Activated B cell treated with CpG ODN at 0.5 μM for 24 hours (primary cell): ENCODE measurements at regions not wholly inside any gene's neighbourhood (a gene's known extent, or its start where the extent isn't known, plus 50 kb on each side); places are given as distances from the start of the nearest gene placed in this dataset.

Experiments used
- ATAC-seq: fragments of 200-7000 bp; cut with Tn5 transposase; one replicate; pipeline ENCODE4 v1.10.0; 2021; ENCODE audit warnings: low read depth, mild to moderate bottlenecking, moderate library complexity
- CTCF ChIA-PET: fragments of 350-600 bp; sonication (Branson Sonifier 250); formaldehyde crosslinking; loops from one replicate; lab custom pipeline; 2021; ENCODE audit warnings: antibody characterized with exemption; lab: Charles Lee
- POLR2A ChIA-PET: fragments of 350-600 bp; sonication (Branson Sonifier 250); formaldehyde crosslinking; loops from one replicate; lab custom pipeline; 2021; ENCODE audit warnings: antibody characterized with exemption; lab: Charles Lee
- DNase-seq: peaks from one replicate; pipeline ENCODE4 v3.0.0; 2022
- H3K27ac Mint-ChIP-seq: one replicate; pipeline ENCODE4 v1.8.0; 2020; ENCODE audit warnings: mixed read lengths
- H3K27me3 Mint-ChIP-seq: one replicate; pipeline ENCODE4 v1.8.0; 2021; ENCODE audit warnings: mixed read lengths
- H3K36me3 Mint-ChIP-seq: one replicate; pipeline ENCODE4 v1.8.0; 2021; ENCODE audit warnings: low read depth, mixed read lengths
- H3K4me1 Mint-ChIP-seq: one replicate; pipeline ENCODE4 v1.8.0; 2021; ENCODE audit warnings: mixed read lengths
- H3K4me3 Mint-ChIP-seq: one replicate; pipeline ENCODE4 v1.8.0; 2020; ENCODE audit warnings: mild to moderate bottlenecking, mixed read lengths
- H3K9me3 Mint-ChIP-seq: one replicate; pipeline ENCODE4 v1.8.0; 2020; ENCODE audit warnings: mixed read lengths
- CTCF ChIP-seq: fragments of 200-600 bp; IDR thresholded peaks from one replicate; pipeline ENCODE4 v1.8.0; 2022; ENCODE audit warnings: antibody characterized with exemption, mild to moderate bottlenecking
- intact Hi-C: fragments of 100-400 bp; cut with micrococcal nuclease; formaldehyde crosslinking; loops from one replicate; pipeline ENCODE4 v1.15.1; 2024

GRCh38 chr22:27682437-27682836 lies 119.1 kb downstream of the MN1 start:
- Mint-ChIP-seq H3K27me3 (no peaks in the 10 kb centered on the region), H3K27ac (no peak overlapping the region), H3K9me3 (no peaks in the 10 kb centered on the region), H3K36me3 (no peaks in the 10 kb centered on the region), H3K4me1 (no peaks in the 10 kb centered on the region), H3K4me3 (no peak overlapping the region)
- ChIA-PET CTCF (no interaction called here), POLR2A (no interaction called here)
- no peak for TF ChIP-seq CTCF
- no peak for ATAC-seq
- DNase-seq: no peak
- intact Hi-C loops: no loop called here

GRCh38 chr22:27684901-27685300 lies 116.7 kb downstream of the MN1 start:
- CTCF ChIA-PET: no interaction called here
- Mint-ChIP-seq H3K27me3 (no peaks in the 10 kb centered on the region), H3K27ac (no peak overlapping the region), H3K4me1 (no peaks in the 10 kb centered on the region), H3K4me3 (no peak overlapping the region), H3K9me3 (peaks cover 5% of the 10 kb centered on the region), H3K36me3 (no peaks in the 10 kb centered on the region)
- DNase-seq: no peak
- POLR2A ChIA-PET: no interaction called here
- no peak for TF ChIP-seq CTCF
- intact Hi-C loops: no loop called here
- ATAC-seq: no peak

DNA sequence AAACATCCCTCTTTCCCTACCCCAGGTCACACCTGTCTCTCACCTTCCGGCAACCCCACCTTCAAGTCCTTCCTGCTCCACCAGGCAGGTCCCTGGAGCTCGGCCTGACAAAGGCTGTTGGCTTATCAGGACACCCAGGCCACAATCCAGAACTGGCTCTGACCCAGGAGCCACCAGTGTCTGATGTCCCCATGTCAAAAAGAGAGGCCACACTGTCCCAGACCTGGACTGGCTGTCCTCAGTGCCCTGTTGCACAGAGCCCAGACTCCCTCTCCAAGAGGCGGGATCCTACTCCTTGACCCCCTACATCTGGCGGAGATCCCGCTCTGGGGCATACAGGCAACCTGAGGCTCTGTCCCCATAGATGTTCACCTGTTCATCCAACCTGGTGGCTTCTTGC lies 116.0 kb downstream of the MN1 start:
- Mint-ChIP-seq H3K9me3 (peaks cover 5% of the 10 kb centered on the region), H3K27me3 (no peaks in the 10 kb centered on the region), H3K4me3 (no peak overlapping the region), H3K36me3 (no peaks in the 10 kb centered on the region), H3K27ac (no peak overlapping the region), H3K4me1 (no peaks in the 10 kb centered on the region)
- DNase-seq: no peak
- intact Hi-C loops: no loop called here
- CTCF ChIA-PET: no interaction called here
- no peak for ATAC-seq
- POLR2A ChIA-PET: no interaction called here
- TF ChIP-seq CTCF: no peak

DNA sequence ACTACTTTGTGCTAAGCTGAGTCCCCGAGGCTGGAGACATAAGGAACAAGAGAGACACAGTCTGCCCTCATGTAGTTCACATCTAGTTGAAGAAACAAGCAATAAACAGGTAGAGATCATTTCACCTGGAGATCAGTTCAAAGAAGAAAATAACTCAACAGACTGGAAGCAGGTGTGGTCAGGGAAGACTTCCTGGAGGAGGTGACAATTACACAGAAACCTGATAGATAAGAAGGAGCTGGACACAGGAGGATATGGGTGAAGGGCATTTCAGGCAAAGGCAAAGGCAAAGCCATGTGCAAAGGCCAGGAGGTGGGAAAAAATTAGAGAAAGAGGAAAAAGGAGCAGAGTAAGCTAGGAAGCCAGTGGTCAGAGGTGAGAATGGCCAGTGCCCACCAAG lies 115.6 kb downstream of the MN1 start:
- DNase-seq (no peak), ATAC-seq (no peak)
- intact Hi-C loops: no loop called here
- Mint-ChIP-seq H3K9me3 (peaks cover 5% of the 10 kb centered on the region), H3K36me3 (no peaks in the 10 kb centered on the region), H3K27ac (no peak overlapping the region), H3K4me1 (no peaks in the 10 kb centered on the region), H3K27me3 (no peaks in the 10 kb centered on the region), H3K4me3 (no peak overlapping the region)
- no peak for TF ChIP-seq CTCF
- ChIA-PET CTCF (no interaction called here), POLR2A (no interaction called here)

DNA sequence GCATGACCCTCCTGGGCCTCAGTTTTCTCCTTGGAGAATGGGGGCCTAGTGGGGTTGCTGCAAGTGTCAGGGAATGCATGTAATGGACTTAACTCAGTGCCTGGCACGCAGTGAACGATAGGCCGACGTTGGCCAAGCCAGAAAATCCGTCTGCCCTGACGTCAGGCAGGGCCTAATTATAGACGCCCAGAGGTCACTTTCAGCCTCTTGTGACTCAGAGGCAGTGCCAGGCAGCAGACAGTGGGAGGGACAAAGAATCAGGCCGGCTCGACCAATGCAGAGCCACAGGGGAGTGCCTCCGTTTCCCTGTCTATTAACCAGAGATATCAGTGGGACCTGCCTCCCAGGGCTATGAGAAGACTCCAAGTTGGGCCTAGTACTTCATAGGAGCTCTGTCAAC lies 115.0 kb downstream of the MN1 start:
- Mint-ChIP-seq H3K9me3 (peaks cover 5% of the 10 kb centered on the region), H3K36me3 (no peaks in the 10 kb centered on the region), H3K27me3 (no peaks in the 10 kb centered on the region), H3K27ac (no peak overlapping the region), H3K4me3 (no peak overlapping the region), H3K4me1 (no peaks in the 10 kb centered on the region)
- no peak for TF ChIP-seq CTCF
- no peak for ATAC-seq
- POLR2A ChIA-PET: no interaction called here
- intact Hi-C loops: no loop called here
- CTCF ChIA-PET: no interaction called here
- no peak for DNase-seq
